ENCODE measurements at regions not wholly inside any gene's neighbourhood (a gene's known extent, or its start where the extent isn't known, plus 50 kb on each side); places are given as distances from the start of the nearest gene placed in this dataset.

DNA sequence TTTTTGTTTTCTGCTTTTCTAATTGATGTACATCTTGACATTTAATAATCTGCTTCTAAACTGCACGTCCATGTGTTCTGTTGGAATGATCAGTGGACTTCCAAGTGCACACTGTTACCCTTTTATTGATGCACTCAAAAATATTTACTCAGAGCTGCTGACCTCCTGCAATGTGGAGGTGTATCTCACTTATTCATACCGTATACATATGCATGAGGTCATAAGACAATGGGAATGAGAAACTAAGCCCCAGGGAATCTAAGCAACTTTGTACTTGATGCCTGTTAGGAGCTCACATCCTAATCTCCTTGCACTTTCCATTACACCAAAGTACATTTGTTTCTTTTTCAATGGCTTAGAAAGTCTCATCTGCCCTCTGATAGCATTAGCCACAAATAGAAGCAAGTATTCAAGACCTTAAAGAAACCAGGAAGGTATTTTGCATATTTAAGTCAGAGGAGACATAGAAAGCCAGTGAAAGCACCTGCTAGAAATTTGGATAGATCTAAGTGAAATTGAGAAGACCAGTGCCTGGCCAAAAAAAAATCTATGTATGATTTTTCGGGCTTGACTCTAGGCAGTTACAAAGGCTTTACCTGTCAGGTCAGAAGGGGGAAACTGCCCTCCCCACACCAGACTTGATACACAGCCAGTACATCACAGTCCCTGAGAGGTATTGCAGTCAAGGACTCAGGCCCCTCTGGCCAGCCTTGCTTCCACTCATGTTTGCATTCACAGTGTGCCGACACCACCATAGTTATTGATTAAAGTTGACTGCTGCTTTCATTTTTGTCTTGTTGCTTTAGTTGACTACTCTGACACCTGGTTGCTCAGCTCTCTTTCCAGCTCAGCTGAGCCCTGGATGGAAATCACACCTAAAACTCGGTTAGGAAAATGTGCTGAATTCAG is 391.7 kb upstream of the CYRIA start (continued):
- TF ChIP-seq, protein P1, sequence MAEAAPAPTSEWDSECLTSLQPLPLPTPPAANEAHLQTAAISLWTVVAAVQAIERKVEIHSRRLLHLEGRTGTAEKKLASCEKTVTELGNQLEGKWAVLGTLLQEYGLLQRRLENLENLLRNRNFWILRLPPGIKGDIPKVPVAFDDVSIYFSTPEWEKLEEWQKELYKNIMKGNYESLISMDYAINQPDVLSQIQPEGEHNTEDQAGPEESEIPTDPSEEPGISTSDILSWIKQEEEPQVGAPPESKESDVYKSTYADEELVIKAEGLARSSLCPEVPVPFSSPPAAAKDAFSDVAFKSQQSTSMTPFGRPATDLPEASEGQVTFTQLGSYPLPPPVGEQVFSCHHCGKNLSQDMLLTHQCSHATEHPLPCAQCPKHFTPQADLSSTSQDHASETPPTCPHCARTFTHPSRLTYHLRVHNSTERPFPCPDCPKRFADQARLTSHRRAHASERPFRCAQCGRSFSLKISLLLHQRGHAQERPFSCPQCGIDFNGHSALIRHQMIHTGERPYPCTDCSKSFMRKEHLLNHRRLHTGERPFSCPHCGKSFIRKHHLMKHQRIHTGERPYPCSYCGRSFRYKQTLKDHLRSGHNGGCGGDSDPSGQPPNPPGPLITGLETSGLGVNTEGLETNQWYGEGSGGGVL (tag by site-specific recombination; IDR thresholded peaks at IDR 0.05): no peak
- TF ChIP-seq, protein P2, sequence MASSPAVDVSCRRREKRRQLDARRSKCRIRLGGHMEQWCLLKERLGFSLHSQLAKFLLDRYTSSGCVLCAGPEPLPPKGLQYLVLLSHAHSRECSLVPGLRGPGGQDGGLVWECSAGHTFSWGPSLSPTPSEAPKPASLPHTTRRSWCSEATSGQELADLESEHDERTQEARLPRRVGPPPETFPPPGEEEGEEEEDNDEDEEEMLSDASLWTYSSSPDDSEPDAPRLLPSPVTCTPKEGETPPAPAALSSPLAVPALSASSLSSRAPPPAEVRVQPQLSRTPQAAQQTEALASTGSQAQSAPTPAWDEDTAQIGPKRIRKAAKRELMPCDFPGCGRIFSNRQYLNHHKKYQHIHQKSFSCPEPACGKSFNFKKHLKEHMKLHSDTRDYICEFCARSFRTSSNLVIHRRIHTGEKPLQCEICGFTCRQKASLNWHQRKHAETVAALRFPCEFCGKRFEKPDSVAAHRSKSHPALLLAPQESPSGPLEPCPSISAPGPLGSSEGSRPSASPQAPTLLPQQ (tag by site-specific recombination; IDR thresholded peaks at IDR 0.05): no peak
- TF ChIP-seq ZIC2 (tag by site-specific recombination; IDR thresholded peaks at IDR 0.05): no peak
- TF ChIP-seq GFI1B (tag by site-specific recombination; IDR thresholded peaks at IDR 0.05): no peak
- TF ChIP-seq, protein P3, sequence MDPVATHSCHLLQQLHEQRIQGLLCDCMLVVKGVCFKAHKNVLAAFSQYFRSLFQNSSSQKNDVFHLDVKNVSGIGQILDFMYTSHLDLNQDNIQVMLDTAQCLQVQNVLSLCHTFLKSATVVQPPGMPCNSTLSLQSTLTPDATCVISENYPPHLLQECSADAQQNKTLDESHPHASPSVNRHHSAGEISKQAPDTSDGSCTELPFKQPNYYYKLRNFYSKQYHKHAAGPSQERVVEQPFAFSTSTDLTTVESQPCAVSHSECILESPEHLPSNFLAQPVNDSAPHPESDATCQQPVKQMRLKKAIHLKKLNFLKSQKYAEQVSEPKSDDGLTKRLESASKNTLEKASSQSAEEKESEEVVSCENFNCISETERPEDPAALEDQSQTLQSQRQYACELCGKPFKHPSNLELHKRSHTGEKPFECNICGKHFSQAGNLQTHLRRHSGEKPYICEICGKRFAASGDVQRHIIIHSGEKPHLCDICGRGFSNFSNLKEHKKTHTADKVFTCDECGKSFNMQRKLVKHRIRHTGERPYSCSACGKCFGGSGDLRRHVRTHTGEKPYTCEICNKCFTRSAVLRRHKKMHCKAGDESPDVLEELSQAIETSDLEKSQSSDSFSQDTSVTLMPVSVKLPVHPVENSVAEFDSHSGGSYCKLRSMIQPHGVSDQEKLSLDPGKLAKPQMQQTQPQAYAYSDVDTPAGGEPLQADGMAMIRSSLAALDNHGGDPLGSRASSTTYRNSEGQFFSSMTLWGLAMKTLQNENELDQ (tag by site-specific recombination; IDR thresholded peaks at IDR 0.05; ENCODE audit: low read depth): no peak
- TF ChIP-seq BCL11B (tag by site-specific recombination; IDR thresholded peaks at IDR 0.05; ENCODE audit: low read depth): no peak
- no peak for TF ChIP-seq ZNF624 (tag by site-specific recombination; IDR thresholded peaks at IDR 0.05)
- no peak for TF ChIP-seq YY2 (tag by site-specific recombination; IDR thresholded peaks at IDR 0.05)
- no peak for TF ChIP-seq ZNF670 (tag by site-specific recombination; IDR thresholded peaks at IDR 0.05; ENCODE audit: low read depth)

DNA sequence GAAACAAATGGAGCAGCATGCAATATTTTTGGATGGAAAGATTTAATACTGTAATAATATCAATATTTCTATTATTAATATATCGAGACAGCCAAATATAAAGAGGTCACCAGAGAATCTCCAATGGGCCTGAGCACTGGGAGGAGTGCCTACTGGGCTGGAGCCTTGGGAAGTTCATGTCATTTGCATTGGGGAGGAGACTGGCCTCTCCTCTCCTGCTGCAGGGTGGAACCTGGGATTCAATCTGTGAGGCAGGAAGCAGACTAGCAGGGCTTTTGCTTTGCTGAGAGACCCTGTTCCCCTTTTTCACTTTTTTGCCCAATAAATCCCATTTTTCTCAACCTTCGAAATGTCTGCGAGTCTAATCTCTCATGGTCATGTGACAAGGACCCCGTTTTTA is 390.6 kb upstream of the CYRIA start:
- Histone ChIP-seq H3K9me3 (ENCODE audit: control insufficient read depth, insufficient read depth, low read depth, low read length) (no peaks in the 10 kb centered on the region), H3K36me3 (ENCODE audit: control insufficient read depth in 2 of 2, insufficient read depth in 1 of 2, low read length in 2 of 2) (no peaks in the 10 kb centered on the region), H3K4me3 (ENCODE audit: low read depth, low read length) (no peak overlapping the region), H3K4me1 (ENCODE audit: control insufficient read depth, insufficient read depth, low read length) (no peaks in the 10 kb centered on the region), H3K27ac (ENCODE audit: extremely low read depth, low read depth, low read length) (no peak overlapping the region)
- TF ChIP-seq ZNF223 (tag by site-specific recombination; IDR thresholded peaks at IDR 0.05) (no peak), ZNF138 (tag by site-specific recombination; IDR thresholded peaks at IDR 0.05; ENCODE audit: borderline replicate concordance) (no peak)
- POLR2A ChIA-PET: no interaction called here
- CTCF ChIA-PET: interaction anchor here (0.8 kb wide), 1 partner anchor 299 kb away, joined by 4 read pairs; no protein-coding TSS in a partner anchor

DNA sequence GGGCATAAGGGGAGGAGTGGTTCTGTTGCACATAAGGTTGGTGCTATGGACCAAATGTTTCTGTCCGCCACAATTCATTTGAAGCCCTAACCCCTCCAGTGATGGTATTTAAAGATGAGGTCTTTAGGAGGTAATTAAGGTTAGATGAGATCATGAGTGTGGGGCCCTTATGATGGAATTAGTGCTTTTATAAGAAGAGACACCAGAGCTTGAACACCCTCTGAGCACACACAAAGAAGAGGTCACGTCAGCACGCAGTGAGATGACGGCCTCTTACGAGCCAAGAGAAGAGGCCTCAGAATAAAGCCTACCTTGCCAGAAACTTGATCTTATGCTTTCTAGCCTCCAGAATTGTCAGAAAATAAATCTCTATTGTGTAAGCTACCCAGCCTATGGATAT is 386.4 kb upstream of the CYRIA start:
- ChIA-PET CTCF (interaction anchor here (1.0 kb wide), 1 partner anchor 151 kb away, joined by 3 read pairs; no protein-coding TSS in a partner anchor), POLR2A (interaction anchor here (0.6 kb wide), 1 partner anchor 68 kb away, joined by 5 read pairs; no protein-coding TSS in a partner anchor)

More for the DNA sequence above, 386.4 kb upstream of the CYRIA start:
- Histone ChIP-seq H3K36me3 (ENCODE audit: control insufficient read depth in 2 of 2, insufficient read depth in 1 of 2, low read length in 2 of 2) (no peaks in the 10 kb centered on the region), H3K4me3 (ENCODE audit: low read depth, low read length) (no peak overlapping the region), H3K27ac (ENCODE audit: extremely low read depth, low read depth, low read length) (no peak overlapping the region), H3K4me1 (ENCODE audit: control insufficient read depth, insufficient read depth, low read length) (no peaks in the 10 kb centered on the region), H3K9me3 (ENCODE audit: control insufficient read depth, insufficient read depth, low read depth, low read length) (no peaks in the 10 kb centered on the region)
- TF ChIP-seq PRDM1 (tag by site-specific recombination; IDR thresholded peaks at IDR 0.05) (no peak), WT1 (tag by site-specific recombination; IDR thresholded peaks at IDR 0.05) (no peak), ZBTB1 (tag by site-specific recombination; IDR thresholded peaks at IDR 0.05) (no peak), ZNF132 (tag by site-specific recombination; IDR thresholded peaks at IDR 0.05; ENCODE audit: borderline replicate concordance) (no peak), GLI2 (tag by site-specific recombination; IDR thresholded peaks at IDR 0.05; ENCODE audit: borderline replicate concordance, low read depth) (no peak), ZFP37 (tag by site-specific recombination; IDR thresholded peaks at IDR 0.05) (no peak)
